Heart left ventricle (tissue), 13 donors: ENCODE measurements at regions not wholly inside any gene's neighbourhood (a gene's known extent, or its start where the extent isn't known, plus 50 kb on each side); places are given as distances from the start of the nearest gene placed in this dataset.

Source experiments
- CTCF ChIP-seq, 12 donors: fragments of 200-600 bp; sonication (generic) in 4 of 12; IDR thresholded peaks; one replicate each; pipeline versions ENCODE4 v1.5.0 to v1.8.0; 2018 to 2022; ENCODE audit warnings: antibody characterized with exemption in 12 of 12, mild to moderate bottlenecking in 5 of 12
- POLR2A ChIP-seq, 2 donors: fragments of 450-650 bp; IDR thresholded peaks; one replicate each; pipeline ENCODE4 v1.6.1; 2017; ENCODE audit warnings: antibody characterized with exemption in 2 of 2, mild to moderate bottlenecking in 2 of 2, moderate library complexity in 2 of 2
- donor health status: ischemic (EF 13 %, LVEDD 7.1; RV severe dilation, severe dysfunction).
- donor health status: DM: no; HTN: yes; CAD: no.
- donor health status: DM: no; HTN: no; CAD: no.
- donor health status: ischemic (EF 25% LVEDD 6.9; RV normal size, moderate dysfunction).
- donor health status: ischemic (EF 25% LVEDD 5.7; RV mildly dilated, moderate dysfunction).
- donor health status: ischemic (EF 35%, LVEDD 5.7; RV mildly dilated, moderate dysfunction).
- donor health status: nonischemic (EF 11% LVEDD 7.7; RV severe dilation, severe dysfunction).
- donor health status: DM: yes; HTN: yes; CAD: no.
- donor health status: PGD.
- donor health status: ischemic (EF 29% LVEDD 5.4; RV normal size, mild dysfunction).
- donor health status: nonischemic (EF 23%, LVEDD 6.1; RV moderate dilation, normal function).

DNA sequence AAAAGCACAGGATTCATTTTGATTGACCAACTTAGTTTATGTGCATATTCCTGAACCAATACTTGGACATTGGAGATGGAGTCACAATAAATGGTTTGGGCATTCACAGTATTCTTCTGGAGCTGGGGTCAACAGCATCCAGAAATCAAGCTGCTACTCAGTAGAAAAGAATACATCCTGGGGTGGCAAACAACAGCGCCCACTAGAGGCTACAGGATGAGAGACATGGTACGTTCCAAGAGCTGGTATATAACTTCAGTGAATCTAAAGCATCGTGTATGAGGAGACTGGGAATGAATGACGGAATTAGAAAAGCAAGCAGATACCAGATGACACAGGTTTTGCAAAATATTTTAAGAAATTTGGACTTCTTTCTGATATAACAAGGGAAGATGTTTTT lies 142.9 kb upstream of the FIGN start:
- peak in 7 of 12 donors; percentile 20 to 49 (median 33) for TF ChIP-seq CTCF (IDR thresholded peaks at IDR 0.05)
- no peak for TF ChIP-seq POLR2A (IDR thresholded peaks at IDR 0.05)
